Glutamatergic neuron (in vitro differentiated cells): ENCODE measurements at regions not wholly inside any gene's neighbourhood (a gene's known extent, or its start where the extent isn't known, plus 50 kb on each side); places are given as distances from the start of the nearest gene placed in this dataset.

ENCODE experiments used
- DNase-seq: peaks from one replicate; pipeline ENCODE4 v3.0.0; 2022
- H3K27ac Mint-ChIP-seq: one replicate; pipeline ENCODE4 v1.8.0; 2020; ENCODE audit warnings: mild to moderate bottlenecking, mixed read lengths, inconsistent platforms; ENCODE audit not compliant: unreplicated experiment
- H3K27me3 Mint-ChIP-seq: one replicate; pipeline ENCODE4 v1.8.0; 2020; ENCODE audit warnings: mild to moderate bottlenecking, moderate library complexity, mixed read lengths, inconsistent platforms; ENCODE audit not compliant: unreplicated experiment
- H3K36me3 Mint-ChIP-seq: one replicate; pipeline ENCODE4 v1.8.0; 2020; ENCODE audit warnings: mild to moderate bottlenecking, mixed read lengths, inconsistent platforms; ENCODE audit not compliant: unreplicated experiment
- H3K4me1 Mint-ChIP-seq: one replicate; pipeline ENCODE4 v1.8.0; 2020; ENCODE audit warnings: mild to moderate bottlenecking, low read depth, mixed read lengths, inconsistent platforms; ENCODE audit not compliant: unreplicated experiment
- H3K4me3 Mint-ChIP-seq: one replicate; pipeline ENCODE4 v1.8.0; 2020; ENCODE audit warnings: mild to moderate bottlenecking, mixed read lengths, inconsistent platforms; ENCODE audit not compliant: unreplicated experiment
- H3K9me3 Mint-ChIP-seq: one replicate; pipeline ENCODE4 v1.8.0; 2020; ENCODE audit warnings: mild to moderate bottlenecking, moderate library complexity, mixed read lengths, inconsistent platforms; ENCODE audit not compliant: unreplicated experiment
- TF ChIP-seq, protein P1 (sequence below): fragments of 200-600 bp; sonication (generic); IDR thresholded peaks from one replicate; pipeline ENCODE4 v1.5.0; 2021; ENCODE audit not compliant: partially characterized antibody, unreplicated experiment

- H3K27ac Mint-ChIP-seq: no peak overlapping the region
- TF ChIP-seq, protein P1, sequence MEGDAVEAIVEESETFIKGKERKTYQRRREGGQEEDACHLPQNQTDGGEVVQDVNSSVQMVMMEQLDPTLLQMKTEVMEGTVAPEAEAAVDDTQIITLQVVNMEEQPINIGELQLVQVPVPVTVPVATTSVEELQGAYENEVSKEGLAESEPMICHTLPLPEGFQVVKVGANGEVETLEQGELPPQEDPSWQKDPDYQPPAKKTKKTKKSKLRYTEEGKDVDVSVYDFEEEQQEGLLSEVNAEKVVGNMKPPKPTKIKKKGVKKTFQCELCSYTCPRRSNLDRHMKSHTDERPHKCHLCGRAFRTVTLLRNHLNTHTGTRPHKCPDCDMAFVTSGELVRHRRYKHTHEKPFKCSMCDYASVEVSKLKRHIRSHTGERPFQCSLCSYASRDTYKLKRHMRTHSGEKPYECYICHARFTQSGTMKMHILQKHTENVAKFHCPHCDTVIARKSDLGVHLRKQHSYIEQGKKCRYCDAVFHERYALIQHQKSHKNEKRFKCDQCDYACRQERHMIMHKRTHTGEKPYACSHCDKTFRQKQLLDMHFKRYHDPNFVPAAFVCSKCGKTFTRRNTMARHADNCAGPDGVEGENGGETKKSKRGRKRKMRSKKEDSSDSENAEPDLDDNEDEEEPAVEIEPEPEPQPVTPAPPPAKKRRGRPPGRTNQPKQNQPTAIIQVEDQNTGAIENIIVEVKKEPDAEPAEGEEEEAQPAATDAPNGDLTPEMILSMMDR: no peak
- no peak overlapping the region for H3K4me3 Mint-ChIP-seq
- H3K36me3 Mint-ChIP-seq: no peaks in the 10 kb centered on the region
- DNase-seq: no peak
- no peaks in the 10 kb centered on the region for H3K27me3 Mint-ChIP-seq
- no peaks in the 10 kb centered on the region for H3K9me3 Mint-ChIP-seq
- H3K4me1 Mint-ChIP-seq: peaks cover 9% of the 10 kb centered on the region
Observed at GRCh38 chr4:187575706-187576105, 419.9 kb upstream of the ZFP42 start.

DNA sequence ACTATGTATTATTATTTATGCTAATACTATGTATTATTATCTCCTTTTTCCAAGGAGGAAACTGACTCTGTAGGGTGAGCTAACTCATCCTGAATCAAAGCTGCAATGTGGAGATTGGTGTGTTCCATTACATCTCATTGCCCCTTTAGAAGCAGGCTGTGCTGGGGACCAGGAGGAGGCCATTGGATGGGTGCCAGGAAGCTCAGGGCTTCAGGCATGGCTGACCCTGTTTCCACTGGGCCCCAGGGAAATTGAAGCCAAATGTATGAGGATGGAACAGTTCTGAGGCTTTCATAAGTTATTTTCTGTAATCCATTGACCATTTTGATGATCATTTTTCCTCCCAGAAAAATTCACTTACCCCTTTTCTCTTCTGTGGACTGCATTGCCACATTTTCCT is 418.8 kb upstream of the ZFP42 start:
- H3K4me1 Mint-ChIP-seq: peaks cover 9% of the 10 kb centered on the region
- H3K36me3 Mint-ChIP-seq: no peaks in the 10 kb centered on the region
- no peaks in the 10 kb centered on the region for H3K27me3 Mint-ChIP-seq
- no peak for DNase-seq
- H3K4me3 Mint-ChIP-seq: no peak overlapping the region
- H3K9me3 Mint-ChIP-seq: no peaks in the 10 kb centered on the region
- TF ChIP-seq, protein P1: no peak
- H3K27ac Mint-ChIP-seq: no peak overlapping the region

- TF ChIP-seq, protein P1: no peak
- H3K4me1 Mint-ChIP-seq: peaks cover 9% of the 10 kb centered on the region
- no peak for DNase-seq
- H3K36me3 Mint-ChIP-seq: no peaks in the 10 kb centered on the region
- H3K4me3 Mint-ChIP-seq: no peak overlapping the region
- no peaks in the 10 kb centered on the region for H3K27me3 Mint-ChIP-seq
- H3K27ac Mint-ChIP-seq: peak overlapping the region; percentile 66
- H3K9me3 Mint-ChIP-seq: no peaks in the 10 kb centered on the region
Observed at GRCh38 chr4:187577941-187578480, 417.6 kb upstream of the ZFP42 start.

DNA sequence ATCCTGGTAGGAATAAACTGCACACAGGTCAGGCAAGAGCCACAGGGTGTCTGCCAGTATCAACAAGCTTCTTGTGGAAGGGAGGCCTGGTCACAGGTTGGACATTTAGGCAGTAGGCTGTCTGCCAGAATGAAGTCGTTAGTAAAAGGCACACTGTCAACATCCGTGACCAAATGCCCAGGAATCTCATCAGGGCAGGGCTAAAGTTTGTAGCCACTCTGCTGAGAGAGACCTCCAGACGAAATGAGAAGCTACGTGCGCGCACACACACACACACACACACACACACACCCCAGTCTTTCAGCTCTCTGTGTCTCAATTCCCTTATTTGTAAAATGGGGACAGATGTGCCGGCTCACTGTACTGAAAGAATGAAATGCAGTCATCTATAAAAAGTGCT is 408.7 kb upstream of the ZFP42 start:
- H3K4me3 Mint-ChIP-seq: no peak overlapping the region
- DNase-seq: no peak
- no peaks in the 10 kb centered on the region for H3K9me3 Mint-ChIP-seq
- no peaks in the 10 kb centered on the region for H3K36me3 Mint-ChIP-seq
- H3K4me1 Mint-ChIP-seq: no peaks in the 10 kb centered on the region
- no peak overlapping the region for H3K27ac Mint-ChIP-seq
- TF ChIP-seq, protein P1: no peak
- peaks cover 1% of the 10 kb centered on the region for H3K27me3 Mint-ChIP-seq

DNA sequence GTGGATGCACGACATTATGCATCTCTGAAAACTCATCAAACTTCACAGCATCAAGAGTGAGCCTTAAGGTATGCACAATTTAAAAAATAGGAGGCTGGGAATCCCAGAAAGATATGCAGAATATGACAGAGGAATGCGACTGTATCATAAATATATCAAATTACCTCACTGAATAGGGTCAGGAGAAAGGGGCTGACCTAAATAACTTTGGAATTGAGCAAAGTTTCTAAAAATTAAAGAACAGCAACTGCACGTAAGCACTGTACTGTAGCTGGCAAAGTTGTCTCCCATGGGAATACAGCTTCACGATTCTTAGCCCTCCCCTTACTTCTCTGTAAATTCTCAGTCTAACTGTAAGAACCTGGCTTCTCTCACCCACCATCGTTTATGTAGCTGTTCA is 397.4 kb upstream of the ZFP42 start:
- Mint-ChIP-seq H3K9me3 (no peaks in the 10 kb centered on the region), H3K4me1 (no peaks in the 10 kb centered on the region), H3K4me3 (no peak overlapping the region), H3K36me3 (no peaks in the 10 kb centered on the region), H3K27ac (no peak overlapping the region), H3K27me3 (no peaks in the 10 kb centered on the region)
- no peak for DNase-seq
- TF ChIP-seq, protein P1: no peak
